22Rv1 (cell line): ENCODE measurements at regions not wholly inside any gene's neighbourhood (a gene's known extent, or its start where the extent isn't known, plus 50 kb on each side); places are given as distances from the start of the nearest gene placed in this dataset.
"Not testable (repeated sequence)": the region's sequence is repeated elsewhere in the genome, so short reads cannot be mapped to it uniquely, and the experiment has no call there.

Experiments used
- ZFX ChIP-seq: fragments of 450-650 bp; IDR thresholded peaks from 2 replicates; pipeline ENCODE4 v1.6.1; 2017; ENCODE audit warnings: antibody characterized with exemption, borderline replicate concordance
- TF ChIP-seq, protein P1 (sequence below): fragments of 450-650 bp; IDR thresholded peaks from 2 replicates; pipeline ENCODE4 v1.5.1; 2017; ENCODE audit warnings: mild to moderate bottlenecking

- TF ChIP-seq, protein P1, sequence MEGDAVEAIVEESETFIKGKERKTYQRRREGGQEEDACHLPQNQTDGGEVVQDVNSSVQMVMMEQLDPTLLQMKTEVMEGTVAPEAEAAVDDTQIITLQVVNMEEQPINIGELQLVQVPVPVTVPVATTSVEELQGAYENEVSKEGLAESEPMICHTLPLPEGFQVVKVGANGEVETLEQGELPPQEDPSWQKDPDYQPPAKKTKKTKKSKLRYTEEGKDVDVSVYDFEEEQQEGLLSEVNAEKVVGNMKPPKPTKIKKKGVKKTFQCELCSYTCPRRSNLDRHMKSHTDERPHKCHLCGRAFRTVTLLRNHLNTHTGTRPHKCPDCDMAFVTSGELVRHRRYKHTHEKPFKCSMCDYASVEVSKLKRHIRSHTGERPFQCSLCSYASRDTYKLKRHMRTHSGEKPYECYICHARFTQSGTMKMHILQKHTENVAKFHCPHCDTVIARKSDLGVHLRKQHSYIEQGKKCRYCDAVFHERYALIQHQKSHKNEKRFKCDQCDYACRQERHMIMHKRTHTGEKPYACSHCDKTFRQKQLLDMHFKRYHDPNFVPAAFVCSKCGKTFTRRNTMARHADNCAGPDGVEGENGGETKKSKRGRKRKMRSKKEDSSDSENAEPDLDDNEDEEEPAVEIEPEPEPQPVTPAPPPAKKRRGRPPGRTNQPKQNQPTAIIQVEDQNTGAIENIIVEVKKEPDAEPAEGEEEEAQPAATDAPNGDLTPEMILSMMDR = not testable (repeated sequence)
- not testable (repeated sequence) for TF ChIP-seq ZFX
These were observed 913.4 kb upstream of the DIAPH2 start for GRCh38 chrX:95771198-95771597.
